OCI-LY1 (cell line): ENCODE measurements at regions not wholly inside any gene's neighbourhood (a gene's known extent, or its start where the extent isn't known, plus 50 kb on each side); places are given as distances from the start of the nearest gene placed in this dataset.

Experiments used
- H2AFZ ChIP-seq: fragments of 200-600 bp; sonication (generic), shearing (Covaris generic); 2 replicates; pipeline ENCODE4 v1.6.0; 2014; ENCODE audit warnings: antibody characterized with exemption, mild to moderate bottlenecking, low read length
- H3F3A ChIP-seq: fragments of 200-600 bp; sonication (generic), shearing (Covaris generic); 2 replicates; pipeline ENCODE4 v1.6.0; 2014; ENCODE audit warnings: mild to moderate bottlenecking, antibody characterized with exemption, low read length, moderate library complexity; ENCODE audit not compliant: insufficient read depth
- H3K27ac ChIP-seq: fragments of 200-600 bp; sonication (generic); 2 replicates; pipeline ENCODE4 v1.5.1; 2014; ENCODE audit warnings: low read length, mixed run types, mild to moderate bottlenecking, low read depth; ENCODE audit not compliant: poor library complexity, severe bottlenecking
- H3K27me3 ChIP-seq: fragments of 200-600 bp; sonication (generic); 2 replicates; pipeline ENCODE4 v1.6.0; 2014; ENCODE audit warnings: antibody characterized with exemption, mild to moderate bottlenecking, low read length, moderate library complexity; ENCODE audit not compliant: insufficient read depth
- H3K36me3 ChIP-seq: fragments of 200-600 bp; sonication (generic); 2 replicates; pipeline ENCODE4 v1.6.1; 2014; ENCODE audit warnings: mild to moderate bottlenecking, antibody characterized with exemption, low read length, moderate library complexity, mixed read lengths; ENCODE audit not compliant: insufficient read depth
- H3K4me1 ChIP-seq: fragments of 200-600 bp; sonication (generic); 2 replicates; pipeline ENCODE4 v1.5.1; 2014; ENCODE audit warnings: mild to moderate bottlenecking, low read length, moderate library complexity; ENCODE audit not compliant: insufficient read depth, severe bottlenecking
- H3K4me2 ChIP-seq: fragments of 200-600 bp; sonication (generic), shearing (Covaris generic); 2 replicates; pipeline ENCODE4 v1.6.1; 2014; ENCODE audit warnings: low read length
- H3K4me3 ChIP-seq: fragments of 200-600 bp; sonication (generic); 2 replicates; pipeline ENCODE4 v1.5.1; 2014; ENCODE audit warnings: low read length, low read depth, mild to moderate bottlenecking, mixed read lengths; ENCODE audit not compliant: poor library complexity, severe bottlenecking
- H3K79me2 ChIP-seq: fragments of 200-600 bp; shearing (Covaris generic); 2 replicates; pipeline ENCODE4 v1.6.1; 2016; ENCODE audit warnings: mixed run types, low read length, mixed read lengths; ENCODE audit not compliant: insufficient read depth
- H3K9ac ChIP-seq: fragments of 200-600 bp; sonication (generic), shearing (Covaris generic); 2 replicates; pipeline ENCODE4 v1.6.1; 2014; ENCODE audit warnings: mild to moderate bottlenecking, low read length, mixed read lengths
- H3K9me2 ChIP-seq: fragments of 200-600 bp; sonication (generic), shearing (Covaris generic); 2 replicates; pipeline ENCODE4 v1.6.1; 2014; ENCODE audit warnings: low read depth, mild to moderate bottlenecking, low read length, mixed read lengths
- H3K9me3 ChIP-seq: fragments of 200-600 bp; shearing (Covaris generic); 2 replicates; pipeline ENCODE4 v1.6.1; 2014; ENCODE audit warnings: low read length, mixed read lengths
- H4K20me1 ChIP-seq: fragments of 200-600 bp; sonication (generic), shearing (Covaris generic); 2 replicates; pipeline ENCODE4 v1.6.0; 2016; ENCODE audit warnings: mild to moderate bottlenecking, low read length; ENCODE audit not compliant: insufficient read depth
- CTCF ChIP-seq: fragments of 200-600 bp; sonication (generic), shearing (Covaris generic); IDR thresholded peaks from 2 replicates; pipeline ENCODE4 v1.5.1; 2017; ENCODE audit warnings: mild to moderate bottlenecking, antibody characterized with exemption, low read length, moderate library complexity, mixed read lengths
- EZH2 ChIP-seq: fragments of 200-600 bp; sonication (generic), shearing (Covaris generic); IDR thresholded peaks from 2 replicates; pipeline ENCODE4 v1.8.0; 2017; ENCODE audit warnings: borderline replicate concordance, mixed run types, mild to moderate bottlenecking, antibody characterized with exemption, low read length, moderate library complexity, mixed read lengths

GRCh38 chr2:37829202-37829601, 95.9 kb upstream of the RMDN2 start:
- TF ChIP-seq CTCF (no peak), EZH2 (no peak)
- Histone ChIP-seq H4K20me1 (no peaks in the 10 kb centered on the region), H3K9me2 (no peaks in the 10 kb centered on the region), H3K36me3 (no peaks in the 10 kb centered on the region), H3K4me1 (no peaks in the 10 kb centered on the region), H3K27me3 (no peaks in the 10 kb centered on the region), H3K9me3 (no peaks in the 10 kb centered on the region), H3K4me3 (no peak overlapping the region), H2AFZ (no peak overlapping the region), H3K79me2 (no peaks in the 10 kb centered on the region), H3K27ac (no peak overlapping the region), H3F3A (no peaks in the 10 kb centered on the region), H3K4me2 (no peak overlapping the region), H3K9ac (no peak overlapping the region)

DNA sequence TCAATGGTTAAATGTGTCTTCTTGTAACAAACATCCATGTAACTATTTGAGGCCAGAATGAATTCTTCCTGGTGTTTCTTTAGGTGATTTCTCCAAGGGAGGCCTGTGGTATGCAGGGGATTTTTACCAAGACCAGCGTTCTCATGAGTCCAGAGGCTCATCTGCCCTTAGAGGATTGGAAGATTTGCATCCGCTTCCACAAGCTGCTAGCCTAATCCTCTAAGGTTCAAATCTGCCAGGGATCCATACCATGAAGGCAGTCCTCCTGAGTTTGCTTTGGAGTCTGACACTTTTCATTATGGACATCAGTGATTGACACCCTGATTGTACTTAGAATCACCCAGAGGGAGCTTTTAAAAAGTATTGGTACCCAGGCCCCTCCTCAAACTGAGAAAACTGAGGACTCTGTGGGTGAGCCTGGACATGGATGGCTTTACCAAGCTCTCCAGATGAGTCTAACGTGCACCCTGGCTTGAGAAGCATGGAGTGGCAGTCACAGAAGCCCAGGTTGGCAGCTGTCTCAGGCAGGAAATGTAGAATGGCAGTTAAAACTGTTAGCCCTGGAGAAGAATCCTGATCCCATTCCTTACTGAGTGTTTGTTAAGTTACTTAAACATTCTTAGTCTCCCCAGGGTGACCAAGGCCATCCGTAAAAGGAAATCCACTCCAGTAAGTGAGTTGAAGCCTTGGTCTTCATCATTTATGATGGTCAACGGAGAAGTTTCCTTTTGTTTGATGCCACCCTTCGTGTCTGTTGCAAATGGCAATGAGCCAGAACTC, 95.3 kb upstream of the RMDN2 start:
- Histone ChIP-seq H3K9me3 (no peaks in the 10 kb centered on the region), H3K4me1 (no peaks in the 10 kb centered on the region), H3F3A (no peaks in the 10 kb centered on the region), H2AFZ (no peak overlapping the region), H4K20me1 (no peaks in the 10 kb centered on the region), H3K9ac (no peak overlapping the region), H3K27ac (no peak overlapping the region), H3K9me2 (no peaks in the 10 kb centered on the region), H3K4me3 (no peak overlapping the region), H3K79me2 (no peaks in the 10 kb centered on the region), H3K27me3 (no peaks in the 10 kb centered on the region), H3K4me2 (no peak overlapping the region), H3K36me3 (no peaks in the 10 kb centered on the region)
- TF ChIP-seq CTCF (no peak), EZH2 (no peak)

- Histone ChIP-seq H3K9ac (no peak overlapping the region), H3K4me1 (no peaks in the 10 kb centered on the region), H3K4me2 (no peak overlapping the region), H3K79me2 (no peaks in the 10 kb centered on the region), H3K9me3 (no peaks in the 10 kb centered on the region), H3K4me3 (no peak overlapping the region), H3F3A (no peaks in the 10 kb centered on the region), H3K27ac (no peak overlapping the region), H3K9me2 (no peaks in the 10 kb centered on the region), H2AFZ (no peak overlapping the region), H3K36me3 (no peaks in the 10 kb centered on the region), H3K27me3 (no peaks in the 10 kb centered on the region), H4K20me1 (no peaks in the 10 kb centered on the region)
- TF ChIP-seq EZH2: no peak
- no peak for TF ChIP-seq CTCF
These were observed 94.5 kb upstream of the RMDN2 start for GRCh38 chr2:37830636-37831035.
